ENCODE measurements at regions not wholly inside any gene's neighbourhood (a gene's known extent, or its start where the extent isn't known, plus 50 kb on each side); places are given as distances from the start of the nearest gene placed in this dataset.
A peak's percentile ranks its signal among the peaks of the same experiment; 100 is the strongest.

- Histone ChIP-seq H3K4me3 (no peak overlapping the region), H3K9me3 (no peaks in the 10 kb centered on the region), H3K4me1 (no peaks in the 10 kb centered on the region), H3K27me3 (no peaks in the 10 kb centered on the region), H3K27ac (no peak overlapping the region), H3K36me3 (no peaks in the 10 kb centered on the region)
- no peak for DNase-seq
- TF ChIP-seq CTCF (IDR thresholded peaks at IDR 0.05): no peak
- TF ChIP-seq POLR2A (IDR thresholded peaks at IDR 0.05): no peak
- intact Hi-C loops (cut with DNase I; ENCODE audit: low total_unique reads): no loop called here
These were observed 246.6 kb downstream of the BTG1 start for GRCh38 chr12:91899056-91899455.

- no peaks in the 10 kb centered on the region for H3K4me1 ChIP-seq
- H3K9me3 ChIP-seq: no peaks in the 10 kb centered on the region
- H3K36me3 ChIP-seq: no peaks in the 10 kb centered on the region
- no peak overlapping the region for H3K4me3 ChIP-seq
- H3K27me3 ChIP-seq: no peaks in the 10 kb centered on the region
- no peak overlapping the region for H3K27ac ChIP-seq
- intact Hi-C loops (cut with DNase I; ENCODE audit: low total_unique reads): no loop called here
- DNase-seq: no peak
- TF ChIP-seq POLR2A (IDR thresholded peaks at IDR 0.05): no peak
- TF ChIP-seq CTCF (IDR thresholded peaks at IDR 0.05): no peak
These were observed 248.6 kb downstream of the BTG1 start for GRCh38 chr12:91897025-91897515.

GRCh38 chr12:91896286-91897024, 249.2 kb downstream of the BTG1 start:
- intact Hi-C loops (cut with DNase I; ENCODE audit: low total_unique reads): no loop called here
- no peaks in the 10 kb centered on the region for H3K27me3 ChIP-seq
- TF ChIP-seq POLR2A (IDR thresholded peaks at IDR 0.05): no peak
- TF ChIP-seq CTCF (IDR thresholded peaks at IDR 0.05): no peak
- H3K4me3 ChIP-seq: no peak overlapping the region
- H3K36me3 ChIP-seq: no peaks in the 10 kb centered on the region
- DNase-seq: peak; percentile 49 to 66
- H3K9me3 ChIP-seq: no peaks in the 10 kb centered on the region
- peak overlapping the region in 1 of 2 donors; percentile 2 for H3K27ac ChIP-seq
- H3K4me1 ChIP-seq: no peaks in the 10 kb centered on the region

GRCh38 chr12:91894911-91895310, 250.7 kb downstream of the BTG1 start:
- H3K4me1 ChIP-seq: no peaks in the 10 kb centered on the region

More at GRCh38 chr12:91894911-91895310, 250.7 kb downstream of the BTG1 start:
- no peak overlapping the region for H3K4me3 ChIP-seq
- H3K36me3 ChIP-seq: no peaks in the 10 kb centered on the region
- TF ChIP-seq POLR2A (IDR thresholded peaks at IDR 0.05) (no peak), CTCF (IDR thresholded peaks at IDR 0.05) (no peak)
- H3K27ac ChIP-seq: no peak overlapping the region
- no peaks in the 10 kb centered on the region for H3K9me3 ChIP-seq
- no peak for DNase-seq
- no peaks in the 10 kb centered on the region for H3K27me3 ChIP-seq
- intact Hi-C loops (cut with DNase I; ENCODE audit: low total_unique reads): no loop called here

Measured in uterus (tissue), 3 donors.